H1 (cell line): ENCODE measurements at regions not wholly inside any gene's neighbourhood (a gene's known extent, or its start where the extent isn't known, plus 50 kb on each side); places are given as distances from the start of the nearest gene placed in this dataset.

ENCODE experiments used
- SP4 ChIP-seq: IDR thresholded peaks from 2 replicates; pipeline ENCODE4 v1.6.1; 2012; ENCODE audit warnings: low read length, inconsistent platforms
- TF ChIP-seq, protein P1 (sequence below): fragments of 300-600 bp; sonication (generic); IDR thresholded peaks from 2 replicates; pipeline ENCODE4 v1.7.1; 2012; ENCODE audit warnings: low read length, moderate library complexity, mild to moderate bottlenecking, inconsistent platforms; ENCODE audit not compliant: insufficient replicate concordance

DNA sequence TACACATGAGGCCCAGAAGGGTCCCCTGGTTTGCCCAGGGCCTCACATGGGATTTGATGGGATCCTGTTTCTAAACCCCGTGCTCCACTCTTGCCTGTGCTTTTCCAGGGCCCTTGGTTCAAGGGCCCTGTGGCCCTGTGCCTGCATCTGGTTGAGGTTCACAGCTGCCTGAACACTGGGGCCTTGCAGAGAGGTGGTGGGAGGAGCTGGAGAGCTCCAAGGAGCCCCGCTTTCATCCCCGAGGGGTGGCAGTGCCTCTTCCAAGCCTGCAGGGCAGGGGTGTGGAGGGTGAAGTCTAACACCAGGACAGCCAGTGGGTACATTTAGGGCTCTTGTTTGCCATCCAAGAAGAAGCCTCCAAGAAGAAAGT lies 82.3 kb downstream of the GLI2 start (continued):
- TF ChIP-seq, protein P1, sequence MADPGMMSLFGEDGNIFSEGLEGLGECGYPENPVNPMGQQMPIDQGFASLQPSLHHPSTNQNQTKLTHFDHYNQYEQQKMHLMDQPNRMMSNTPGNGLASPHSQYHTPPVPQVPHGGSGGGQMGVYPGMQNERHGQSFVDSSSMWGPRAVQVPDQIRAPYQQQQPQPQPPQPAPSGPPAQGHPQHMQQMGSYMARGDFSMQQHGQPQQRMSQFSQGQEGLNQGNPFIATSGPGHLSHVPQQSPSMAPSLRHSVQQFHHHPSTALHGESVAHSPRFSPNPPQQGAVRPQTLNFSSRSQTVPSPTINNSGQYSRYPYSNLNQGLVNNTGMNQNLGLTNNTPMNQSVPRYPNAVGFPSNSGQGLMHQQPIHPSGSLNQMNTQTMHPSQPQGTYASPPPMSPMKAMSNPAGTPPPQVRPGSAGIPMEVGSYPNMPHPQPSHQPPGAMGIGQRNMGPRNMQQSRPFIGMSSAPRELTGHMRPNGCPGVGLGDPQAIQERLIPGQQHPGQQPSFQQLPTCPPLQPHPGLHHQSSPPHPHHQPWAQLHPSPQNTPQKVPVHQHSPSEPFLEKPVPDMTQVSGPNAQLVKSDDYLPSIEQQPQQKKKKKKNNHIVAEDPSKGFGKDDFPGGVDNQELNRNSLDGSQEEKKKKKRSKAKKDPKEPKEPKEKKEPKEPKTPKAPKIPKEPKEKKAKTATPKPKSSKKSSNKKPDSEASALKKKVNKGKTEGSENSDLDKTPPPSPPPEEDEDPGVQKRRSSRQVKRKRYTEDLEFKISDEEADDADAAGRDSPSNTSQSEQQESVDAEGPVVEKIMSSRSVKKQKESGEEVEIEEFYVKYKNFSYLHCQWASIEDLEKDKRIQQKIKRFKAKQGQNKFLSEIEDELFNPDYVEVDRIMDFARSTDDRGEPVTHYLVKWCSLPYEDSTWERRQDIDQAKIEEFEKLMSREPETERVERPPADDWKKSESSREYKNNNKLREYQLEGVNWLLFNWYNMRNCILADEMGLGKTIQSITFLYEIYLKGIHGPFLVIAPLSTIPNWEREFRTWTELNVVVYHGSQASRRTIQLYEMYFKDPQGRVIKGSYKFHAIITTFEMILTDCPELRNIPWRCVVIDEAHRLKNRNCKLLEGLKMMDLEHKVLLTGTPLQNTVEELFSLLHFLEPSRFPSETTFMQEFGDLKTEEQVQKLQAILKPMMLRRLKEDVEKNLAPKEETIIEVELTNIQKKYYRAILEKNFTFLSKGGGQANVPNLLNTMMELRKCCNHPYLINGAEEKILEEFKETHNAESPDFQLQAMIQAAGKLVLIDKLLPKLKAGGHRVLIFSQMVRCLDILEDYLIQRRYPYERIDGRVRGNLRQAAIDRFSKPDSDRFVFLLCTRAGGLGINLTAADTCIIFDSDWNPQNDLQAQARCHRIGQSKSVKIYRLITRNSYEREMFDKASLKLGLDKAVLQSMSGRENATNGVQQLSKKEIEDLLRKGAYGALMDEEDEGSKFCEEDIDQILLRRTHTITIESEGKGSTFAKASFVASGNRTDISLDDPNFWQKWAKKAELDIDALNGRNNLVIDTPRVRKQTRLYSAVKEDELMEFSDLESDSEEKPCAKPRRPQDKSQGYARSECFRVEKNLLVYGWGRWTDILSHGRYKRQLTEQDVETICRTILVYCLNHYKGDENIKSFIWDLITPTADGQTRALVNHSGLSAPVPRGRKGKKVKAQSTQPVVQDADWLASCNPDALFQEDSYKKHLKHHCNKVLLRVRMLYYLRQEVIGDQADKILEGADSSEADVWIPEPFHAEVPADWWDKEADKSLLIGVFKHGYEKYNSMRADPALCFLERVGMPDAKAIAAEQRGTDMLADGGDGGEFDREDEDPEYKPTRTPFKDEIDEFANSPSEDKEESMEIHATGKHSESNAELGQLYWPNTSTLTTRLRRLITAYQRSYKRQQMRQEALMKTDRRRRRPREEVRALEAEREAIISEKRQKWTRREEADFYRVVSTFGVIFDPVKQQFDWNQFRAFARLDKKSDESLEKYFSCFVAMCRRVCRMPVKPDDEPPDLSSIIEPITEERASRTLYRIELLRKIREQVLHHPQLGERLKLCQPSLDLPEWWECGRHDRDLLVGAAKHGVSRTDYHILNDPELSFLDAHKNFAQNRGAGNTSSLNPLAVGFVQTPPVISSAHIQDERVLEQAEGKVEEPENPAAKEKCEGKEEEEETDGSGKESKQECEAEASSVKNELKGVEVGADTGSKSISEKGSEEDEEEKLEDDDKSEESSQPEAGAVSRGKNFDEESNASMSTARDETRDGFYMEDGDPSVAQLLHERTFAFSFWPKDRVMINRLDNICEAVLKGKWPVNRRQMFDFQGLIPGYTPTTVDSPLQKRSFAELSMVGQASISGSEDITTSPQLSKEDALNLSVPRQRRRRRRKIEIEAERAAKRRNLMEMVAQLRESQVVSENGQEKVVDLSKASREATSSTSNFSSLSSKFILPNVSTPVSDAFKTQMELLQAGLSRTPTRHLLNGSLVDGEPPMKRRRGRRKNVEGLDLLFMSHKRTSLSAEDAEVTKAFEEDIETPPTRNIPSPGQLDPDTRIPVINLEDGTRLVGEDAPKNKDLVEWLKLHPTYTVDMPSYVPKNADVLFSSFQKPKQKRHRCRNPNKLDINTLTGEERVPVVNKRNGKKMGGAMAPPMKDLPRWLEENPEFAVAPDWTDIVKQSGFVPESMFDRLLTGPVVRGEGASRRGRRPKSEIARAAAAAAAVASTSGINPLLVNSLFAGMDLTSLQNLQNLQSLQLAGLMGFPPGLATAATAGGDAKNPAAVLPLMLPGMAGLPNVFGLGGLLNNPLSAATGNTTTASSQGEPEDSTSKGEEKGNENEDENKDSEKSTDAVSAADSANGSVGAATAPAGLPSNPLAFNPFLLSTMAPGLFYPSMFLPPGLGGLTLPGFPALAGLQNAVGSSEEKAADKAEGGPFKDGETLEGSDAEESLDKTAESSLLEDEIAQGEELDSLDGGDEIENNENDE = no peak
- no peak for TF ChIP-seq SP4
